WTC11 (cell line): ENCODE measurements at regions not wholly inside any gene's neighbourhood (a gene's known extent, or its start where the extent isn't known, plus 50 kb on each side); places are given as distances from the start of the nearest gene placed in this dataset.

Experiments used
- ATAC-seq: fragments of 200-7000 bp; cut with Tn5 transposase; 2 replicates; pipeline ENCODE4 v1.10.0; 2021; ENCODE audit warnings: mild to moderate bottlenecking, moderate library complexity
- CTCF ChIA-PET: fragments of 300-600 bp; sonication (Branson Sonifier 250); formaldehyde crosslinking; loops from one replicate; lab custom pipeline; 2021; ENCODE audit warnings: antibody characterized with exemption; lab: Charles Lee
- POLR2A ChIA-PET: fragments of 350-600 bp; sonication (Branson Sonifier 250); formaldehyde crosslinking; loops from one replicate; lab custom pipeline; 2021; ENCODE audit warnings: antibody characterized with exemption; lab: Charles Lee
- DNase-seq: peaks from one replicate; pipeline ENCODE4 v3.0.0; 2021; ENCODE audit warnings: low spot score
- H3K27ac Mint-ChIP-seq: 2 replicates; pipeline ENCODE4 v1.8.0; 2021; ENCODE audit warnings: mixed read lengths
- H3K27me3 Mint-ChIP-seq: 2 replicates; pipeline ENCODE4 v1.8.0; 2021; ENCODE audit warnings: low read depth, mild to moderate bottlenecking, moderate library complexity, mixed read lengths
- H3K36me3 Mint-ChIP-seq: 2 replicates; pipeline ENCODE4 v1.8.0; 2021; ENCODE audit warnings: mixed read lengths
- H3K4me1 Mint-ChIP-seq: 2 replicates; pipeline ENCODE4 v1.8.0; 2022; ENCODE audit warnings: mixed read lengths
- H3K4me3 Mint-ChIP-seq: 2 replicates; pipeline ENCODE4 v1.8.0; 2021; ENCODE audit warnings: mild to moderate bottlenecking, moderate library complexity, mixed read lengths
- H3K9me3 Mint-ChIP-seq: 2 replicates; pipeline ENCODE4 v1.8.0; 2021; ENCODE audit warnings: mixed read lengths
- CDX4 ChIP-seq: fragments of 250-450 bp; sonication (Bioruptor Pico); IDR thresholded peaks from 2 replicates; pipeline ENCODE4 v1.9.0; 2021; ENCODE audit warnings: moderate library complexity, mild to moderate bottlenecking, inconsistent platforms, borderline replicate concordance
- CREM ChIP-seq: sonication (generic); formaldehyde crosslinking; IDR thresholded peaks from 2 replicates; pipeline ENCODE4 v1.8.1; 2022; ENCODE audit warnings: mild to moderate bottlenecking, missing genetic modification reagents, moderate library complexity
- E2F4 ChIP-seq: sonication (generic); formaldehyde crosslinking; IDR thresholded peaks from 2 replicates; pipeline ENCODE4 v1.8.1; 2022; ENCODE audit warnings: low read depth, mild to moderate bottlenecking, moderate library complexity, missing genetic modification reagents, borderline replicate concordance
- E2F5 ChIP-seq: sonication (generic); formaldehyde crosslinking; IDR thresholded peaks from 2 replicates; pipeline ENCODE4 v1.8.1; 2022; ENCODE audit warnings: mild to moderate bottlenecking, moderate library complexity, missing genetic modification reagents
- ELF4 ChIP-seq: sonication (generic); formaldehyde crosslinking; IDR thresholded peaks from 2 replicates; pipeline ENCODE4 v1.8.1; 2022; ENCODE audit warnings: low read depth, mild to moderate bottlenecking, moderate library complexity, missing genetic modification reagents
- EMX1 ChIP-seq: fragments of 250-450 bp; sonication (Bioruptor Pico); IDR thresholded peaks from 2 replicates; pipeline ENCODE4 v1.8.0; 2021; ENCODE audit warnings: mild to moderate bottlenecking
- ETV6 ChIP-seq: sonication (generic); formaldehyde crosslinking; IDR thresholded peaks from 2 replicates; pipeline ENCODE4 v1.8.1; 2022; ENCODE audit warnings: mild to moderate bottlenecking, missing genetic modification reagents
- MXD4 ChIP-seq: fragments of 250-450 bp; sonication (Bioruptor Pico); IDR thresholded peaks from 2 replicates; pipeline ENCODE4 v1.8.0; 2021; ENCODE audit warnings: mild to moderate bottlenecking, moderate library complexity, borderline replicate concordance
- NFATC4 ChIP-seq: fragments of 250-450 bp; sonication (Bioruptor Pico); IDR thresholded peaks from 2 replicates; pipeline ENCODE4 v1.9.0; 2021; ENCODE audit warnings: mild to moderate bottlenecking
- NFE2L1 ChIP-seq: sonication (generic); formaldehyde crosslinking; IDR thresholded peaks from 2 replicates; pipeline ENCODE4 v1.8.1; 2023; ENCODE audit warnings: missing genetic modification reagents
- NR2C2 ChIP-seq: sonication (generic); formaldehyde crosslinking; IDR thresholded peaks from 2 replicates; pipeline ENCODE4 v1.8.0; 2022; ENCODE audit warnings: mild to moderate bottlenecking, missing genetic modification reagents
- PRDM15 ChIP-seq: sonication (generic); formaldehyde crosslinking; IDR thresholded peaks from 2 replicates; pipeline ENCODE4 v1.8.0; 2022; ENCODE audit warnings: missing genetic modification reagents
- PRRX2 ChIP-seq: fragments of 250-450 bp; sonication (Bioruptor Pico); IDR thresholded peaks from 2 replicates; pipeline ENCODE4 v1.8.0; 2021; ENCODE audit warnings: mild to moderate bottlenecking
- RORB ChIP-seq: fragments of 250-450 bp; sonication (Bioruptor Pico); IDR thresholded peaks from 2 replicates; pipeline ENCODE4 v1.9.0; 2021; ENCODE audit warnings: mild to moderate bottlenecking
- STAT6 ChIP-seq: sonication (generic); formaldehyde crosslinking; conservative IDR thresholded peaks from 2 replicates; pipeline ENCODE4 v1.8.1; 2023; ENCODE audit warnings: mild to moderate bottlenecking, low read depth, missing genetic modification reagents, moderate library complexity
- TEAD1 ChIP-seq: sonication (generic); formaldehyde crosslinking; IDR thresholded peaks from 2 replicates; pipeline ENCODE4 v1.8.0; 2022; ENCODE audit warnings: mild to moderate bottlenecking, missing genetic modification reagents
- TEAD4 ChIP-seq: sonication (generic); formaldehyde crosslinking; IDR thresholded peaks from 2 replicates; pipeline ENCODE4 v1.8.0; 2022; ENCODE audit warnings: mild to moderate bottlenecking, missing genetic modification reagents
- TP53 ChIP-seq: sonication (generic); formaldehyde crosslinking; IDR thresholded peaks from 2 replicates; pipeline ENCODE4 v1.8.1; 2023; ENCODE audit warnings: mild to moderate bottlenecking, missing genetic modification reagents
- USF1 ChIP-seq: sonication (generic); formaldehyde crosslinking; IDR thresholded peaks from 2 replicates; pipeline ENCODE4 v1.8.0; 2022; ENCODE audit warnings: mild to moderate bottlenecking, missing genetic modification reagents
- ZNF281 ChIP-seq: sonication (generic); formaldehyde crosslinking; IDR thresholded peaks from 2 replicates; pipeline ENCODE4 v1.8.0; 2023; ENCODE audit warnings: mild to moderate bottlenecking, missing genetic modification reagents
- ZNF416 ChIP-seq: fragments of 250-450 bp; sonication (Bioruptor Pico); IDR thresholded peaks from 2 replicates; pipeline ENCODE4 v1.9.0; 2021; ENCODE audit warnings: mild to moderate bottlenecking, inconsistent platforms
- ZSCAN18 ChIP-seq: fragments of 250-450 bp; sonication (Bioruptor Pico); IDR thresholded peaks from 2 replicates; pipeline ENCODE4 v2.1.2; 2022; ENCODE audit warnings: mild to moderate bottlenecking, moderate library complexity

- TF ChIP-seq ELF4 (CRISPR knock-in tag) (no peak), EMX1 (CRISPR knock-in tag) (no peak), PRDM15 (CRISPR knock-in tag) (no peak), E2F4 (no peak), ZSCAN18 (CRISPR knock-in tag) (no peak), CDX4 (CRISPR knock-in tag) (no peak), CREM (no peak)
Observed at GRCh38 chr4:138341739-138342415, 99.7 kb upstream of the SLC7A11 start (continued).

GRCh38 chr4:138338840-138339239, 96.7 kb upstream of the SLC7A11 start:
- DNase-seq (no peak), ATAC-seq (no peak)
- no peaks in the 10 kb centered on the region for H3K36me3 Mint-ChIP-seq
- no peaks in the 10 kb centered on the region for H3K27me3 Mint-ChIP-seq
- H3K4me3 Mint-ChIP-seq: no peak overlapping the region
- H3K4me1 Mint-ChIP-seq: peaks cover 3% of the 10 kb centered on the region; the same call in 1 of the 2 replicates
- ChIA-PET POLR2A (no interaction called here), CTCF (no interaction called here)
- no peak overlapping the region for H3K27ac Mint-ChIP-seq
- H3K9me3 Mint-ChIP-seq: peaks cover 12% of the 10 kb centered on the region
- TF ChIP-seq STAT6 (CRISPR knock-in tag) (no peak), TEAD1 (CRISPR knock-in tag) (no peak), TP53 (CRISPR knock-in tag) (no peak), TEAD4 (CRISPR knock-in tag) (no peak), RORB (no peak), USF1 (no peak), NFE2L1 (CRISPR knock-in tag) (no peak), ZNF281 (no peak), MXD4 (CRISPR knock-in tag) (no peak), PRRX2 (CRISPR knock-in tag) (no peak), ETV6 (CRISPR knock-in tag) (no peak), E2F5 (CRISPR knock-in tag) (no peak), ZNF416 (CRISPR knock-in tag) (no peak), NR2C2 (CRISPR knock-in tag) (no peak), EMX1 (CRISPR knock-in tag) (no peak), NFATC4 (CRISPR knock-in tag) (no peak)
